NB4 (cell line): ENCODE measurements at regions not wholly inside any gene's neighbourhood (a gene's known extent, or its start where the extent isn't known, plus 50 kb on each side); places are given as distances from the start of the nearest gene placed in this dataset.

Experiments used
- CTCF ChIP-seq: IDR thresholded peaks from one replicate; pipeline ENCODE4 v1.5.1; 2012; ENCODE audit warnings: low read depth, low read length
- POLR2A ChIP-seq: IDR thresholded peaks from 2 replicates; pipeline ENCODE4 v1.6.1; 2011; ENCODE audit warnings: mild to moderate bottlenecking; ENCODE audit not compliant: insufficient read length; ENCODE audit errors: extremely low read depth

GRCh38 chr16:48946686-48947370 is 334.8 kb downstream of the CBLN1 start:
- TF ChIP-seq CTCF = no peak
- no peak for TF ChIP-seq POLR2A
